HG03520 (cell line): ENCODE measurements at regions not wholly inside any gene's neighbourhood (a gene's known extent, or its start where the extent isn't known, plus 50 kb on each side); places are given as distances from the start of the nearest gene placed in this dataset.

Experiments
- ATAC-seq: cut with Tn5 transposase; IDR thresholded peaks from one replicate; pipeline ENCODE4 v1.9.1; 2021; ENCODE audit warnings: mild to moderate bottlenecking, moderate library complexity; ENCODE audit not compliant: unreplicated experiment

DNA sequence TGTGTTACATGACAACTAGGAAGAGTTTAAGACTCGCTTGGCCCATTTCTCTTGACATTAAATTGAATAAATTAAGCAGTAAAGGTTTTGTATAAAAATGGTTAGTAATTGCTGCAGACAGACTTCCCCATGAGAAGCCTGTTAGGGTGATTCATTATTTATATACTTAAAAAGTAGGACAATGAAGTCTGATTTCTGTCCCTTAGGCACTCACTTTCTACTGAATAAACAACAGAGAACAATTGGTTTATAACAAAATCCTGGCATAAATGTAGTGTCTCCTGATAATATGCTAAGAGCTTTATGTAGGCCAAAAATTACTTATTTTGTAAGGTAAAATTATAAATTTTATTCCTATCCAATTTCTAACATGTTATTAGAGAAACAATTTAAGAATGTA, 2138.5 kb upstream of the PCDH20 start:
- no peak for ATAC-seq

DNA sequence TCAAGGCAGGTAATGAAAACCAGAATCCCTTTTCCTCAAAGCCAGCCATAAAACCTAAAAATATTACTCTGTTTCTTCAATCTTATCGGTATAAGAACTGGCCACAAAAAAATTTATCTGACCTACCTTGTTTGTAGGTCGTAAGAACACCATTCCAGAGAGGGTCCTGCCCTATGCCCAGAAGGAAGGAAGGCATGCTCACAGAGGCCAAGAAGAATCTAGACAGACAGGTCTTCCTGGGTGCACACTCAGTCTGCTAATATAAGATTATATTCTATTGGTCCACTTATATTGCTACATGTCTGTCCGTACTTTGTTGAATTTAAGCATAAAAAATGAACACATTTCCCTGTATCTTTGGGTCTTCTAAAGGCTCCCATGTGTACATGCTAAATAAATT, 2136.1 kb upstream of the PCDH20 start:
- ATAC-seq, result no peak

DNA sequence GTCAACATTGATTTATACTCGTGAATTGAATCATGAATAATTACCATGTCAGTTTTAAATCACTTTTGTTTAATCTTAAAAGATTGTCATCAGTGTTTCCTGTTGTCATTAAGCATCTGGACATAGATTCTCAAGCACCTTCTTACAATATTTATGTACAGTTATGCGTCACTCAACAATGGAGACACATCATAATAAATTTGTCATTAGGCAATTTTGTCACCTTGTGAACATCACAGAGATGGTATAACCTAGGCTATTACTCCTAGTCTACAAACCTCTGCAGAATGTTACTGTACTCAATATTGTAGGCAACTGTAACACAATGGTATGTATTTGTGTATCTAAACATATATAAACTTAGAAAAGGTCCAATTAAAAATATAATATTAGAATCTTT, 2130.9 kb upstream of the PCDH20 start:
- no peak for ATAC-seq

DNA sequence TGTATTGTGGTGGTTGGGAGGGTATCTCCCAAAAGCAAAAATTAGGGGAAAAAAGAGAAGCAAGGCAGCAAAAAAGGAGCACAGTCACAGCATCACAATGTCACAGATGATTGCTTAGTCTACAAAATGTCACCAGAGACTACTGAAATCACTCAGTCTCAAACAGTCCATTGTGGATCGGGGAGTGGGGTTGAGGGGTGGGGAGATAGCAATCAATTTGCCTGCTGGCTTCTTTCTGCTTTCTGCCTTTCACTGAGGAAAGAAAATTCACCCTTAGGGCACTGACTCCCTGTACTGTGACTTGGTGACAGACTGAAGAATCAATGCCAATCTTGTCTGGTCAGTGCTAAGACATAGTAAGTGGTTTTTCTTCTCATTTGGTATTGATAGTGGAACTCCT, 2127.1 kb upstream of the PCDH20 start:
- no peak for ATAC-seq

DNA sequence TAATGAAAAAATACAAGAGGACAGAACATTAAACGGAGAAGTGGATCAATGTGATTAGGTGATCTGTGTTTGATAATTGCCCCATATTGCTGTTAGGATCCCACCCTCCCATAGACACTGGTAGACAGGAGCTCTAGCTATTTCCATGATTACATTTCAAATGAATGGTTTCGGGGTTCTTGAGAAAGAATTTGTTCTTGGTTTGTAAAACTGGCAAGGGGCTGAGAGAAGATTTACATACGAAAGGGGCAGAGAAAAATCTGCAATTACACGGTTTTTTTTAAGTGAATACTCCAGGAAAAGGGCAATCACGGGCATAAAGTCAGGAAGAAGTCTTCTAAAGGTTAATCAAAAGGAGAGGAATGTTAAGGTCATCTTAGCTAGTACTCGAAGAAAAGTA, 2125.7 kb upstream of the PCDH20 start:
- no peak for ATAC-seq

DNA sequence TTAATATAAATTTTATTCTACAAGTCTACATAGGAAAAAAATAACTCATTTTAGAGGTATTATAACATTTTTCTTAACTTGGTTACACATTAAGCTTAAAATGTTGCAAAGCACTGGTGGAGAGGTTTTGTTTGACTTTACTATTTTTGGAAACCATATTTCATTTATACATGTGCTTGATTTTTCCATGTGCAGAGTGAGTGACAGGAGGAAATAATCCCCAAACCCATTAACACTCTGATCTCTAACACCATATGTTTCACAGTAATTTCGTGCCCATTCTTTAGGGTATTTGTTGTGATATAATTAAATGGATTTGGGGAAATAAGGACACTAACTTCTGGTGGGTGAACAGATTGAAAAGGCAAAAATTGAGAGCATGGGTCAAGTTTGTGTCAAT, 2124.4 kb upstream of the PCDH20 start:
- ATAC-seq, result no peak

DNA sequence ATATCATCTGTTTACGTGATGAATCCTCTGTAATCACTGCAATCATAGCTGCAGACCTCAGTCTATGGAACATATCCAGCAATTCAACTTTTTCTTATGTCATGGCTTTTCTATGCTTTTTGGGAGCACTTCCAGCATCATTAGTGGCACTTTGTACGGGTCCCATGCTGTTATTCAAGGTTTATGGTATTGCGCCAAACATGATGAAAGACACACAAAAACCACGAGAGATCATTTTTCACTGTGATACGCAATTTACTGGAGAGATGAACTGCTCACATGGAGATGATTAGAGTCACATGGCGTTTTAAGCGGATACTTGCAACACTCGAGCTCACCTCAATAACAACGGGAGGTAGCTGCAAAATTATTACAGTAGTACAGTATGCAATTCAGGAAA, 2101.7 kb upstream of the PCDH20 start:
- ATAC-seq, result no peak

DNA sequence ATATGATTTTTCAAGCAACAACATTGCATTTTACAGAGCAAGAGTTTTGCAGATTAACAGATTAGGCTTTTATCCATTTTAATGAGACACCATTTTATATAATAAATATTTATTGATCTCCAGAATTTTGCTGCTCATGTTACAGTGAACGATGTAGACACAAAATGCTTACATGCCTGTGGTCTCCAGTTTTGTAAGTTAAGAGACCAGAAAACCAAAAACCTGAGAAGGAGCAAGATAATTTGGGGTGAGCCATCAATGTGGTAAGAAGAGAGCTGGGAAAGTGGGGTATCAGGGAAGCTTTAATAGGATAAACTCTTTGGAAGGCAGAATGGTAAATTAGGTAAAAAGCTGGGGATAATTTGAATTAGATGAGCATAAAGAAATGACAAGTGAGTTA, 2100.5 kb upstream of the PCDH20 start:
- no peak for ATAC-seq

DNA sequence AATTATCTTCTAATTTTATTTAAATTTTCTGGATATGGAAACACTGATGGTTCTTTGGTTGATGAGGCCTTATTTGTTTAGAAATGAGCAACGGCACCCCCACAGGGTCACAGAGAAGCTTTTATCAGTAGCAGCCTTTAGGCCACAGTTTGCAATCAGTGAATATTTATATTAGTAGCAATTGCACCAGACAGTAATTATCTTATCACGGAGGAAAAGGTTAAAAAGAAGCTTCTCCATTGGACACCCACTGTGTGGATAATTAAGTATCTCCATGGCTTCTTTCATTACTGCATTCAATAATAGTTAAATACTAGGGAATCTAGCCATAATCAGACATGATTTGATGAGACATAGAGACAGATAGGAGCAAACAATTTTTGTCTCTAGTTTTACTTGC, 2099.2 kb upstream of the PCDH20 start:
- ATAC-seq, result no peak

DNA sequence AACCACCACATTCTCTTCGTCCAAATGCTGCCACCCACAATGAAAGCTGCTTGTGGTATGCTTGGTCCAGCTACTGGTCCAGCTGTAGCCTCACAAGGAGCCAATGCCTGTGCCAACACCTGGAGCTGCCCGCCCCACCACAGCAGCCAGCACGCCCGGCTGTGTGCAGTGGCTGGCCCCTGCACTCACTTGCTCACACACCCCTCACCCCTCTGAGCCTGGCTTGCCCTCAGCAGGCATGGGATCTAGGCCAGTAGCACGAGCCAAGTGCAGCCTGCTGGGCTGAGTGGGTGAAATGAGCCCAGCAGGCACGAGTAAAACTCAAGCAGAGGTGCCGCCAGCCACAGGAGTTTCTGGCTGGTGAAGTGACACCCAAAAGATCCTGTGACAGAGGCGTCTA, 2096.4 kb upstream of the PCDH20 start:
- no peak for ATAC-seq

DNA sequence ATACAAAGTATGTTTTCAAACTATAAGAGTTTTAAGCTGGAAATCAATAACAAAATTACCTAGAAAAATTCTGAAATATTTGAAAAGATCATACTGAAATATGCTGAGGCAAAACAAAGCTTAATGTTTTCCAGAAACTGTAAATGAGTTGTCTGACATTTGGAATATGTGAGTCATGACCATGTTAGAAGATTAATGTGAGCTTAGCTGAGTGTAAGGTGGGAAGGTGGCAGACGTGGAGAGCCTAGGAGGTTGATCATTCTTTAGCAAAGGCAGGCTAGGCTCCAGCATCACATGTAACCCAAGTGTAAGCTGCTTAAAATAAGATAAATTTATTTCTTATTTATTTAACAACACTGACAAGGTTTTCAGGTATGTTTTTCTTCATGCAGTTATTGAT, 2086.1 kb upstream of the PCDH20 start:
- no peak for ATAC-seq

DNA sequence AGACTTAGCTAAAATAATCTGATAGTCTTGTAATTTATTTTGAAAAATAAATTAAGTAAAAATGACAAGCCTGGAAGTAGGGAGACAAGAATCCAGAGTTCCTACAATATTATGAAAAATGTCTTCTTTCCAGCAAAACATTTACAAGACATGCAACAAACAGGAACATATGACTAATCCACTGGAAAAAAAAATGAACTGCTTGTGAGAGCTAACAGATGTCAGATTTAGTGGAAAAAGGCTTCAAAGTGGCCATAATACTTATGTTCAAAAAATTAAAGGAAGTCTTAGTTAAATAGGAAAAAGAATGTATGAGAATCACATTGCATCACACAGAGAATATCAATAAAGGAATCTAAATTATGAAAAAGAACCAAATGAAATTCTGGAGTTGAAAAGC, 2082.0 kb upstream of the PCDH20 start:
- ATAC-seq, result no peak

DNA sequence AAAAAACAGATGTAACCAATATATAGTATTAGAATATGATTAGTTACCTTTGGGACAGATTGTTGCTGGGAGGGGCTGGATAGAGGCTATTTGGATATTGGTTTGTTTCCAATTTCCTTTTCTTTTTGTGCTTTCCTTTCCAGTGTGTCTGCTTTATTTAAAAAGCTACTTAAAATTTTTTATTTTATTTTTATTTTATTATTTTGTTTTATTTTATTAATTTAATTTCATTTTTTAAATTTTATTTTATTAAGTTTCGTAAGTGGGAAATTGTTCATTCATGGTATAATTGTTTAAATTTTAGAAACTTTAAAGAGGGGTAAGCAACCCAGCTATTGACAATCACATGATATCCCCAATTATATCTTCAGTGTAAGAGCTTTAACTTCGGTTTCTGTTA, 2077.0 kb upstream of the PCDH20 start:
- ATAC-seq, result no peak

DNA sequence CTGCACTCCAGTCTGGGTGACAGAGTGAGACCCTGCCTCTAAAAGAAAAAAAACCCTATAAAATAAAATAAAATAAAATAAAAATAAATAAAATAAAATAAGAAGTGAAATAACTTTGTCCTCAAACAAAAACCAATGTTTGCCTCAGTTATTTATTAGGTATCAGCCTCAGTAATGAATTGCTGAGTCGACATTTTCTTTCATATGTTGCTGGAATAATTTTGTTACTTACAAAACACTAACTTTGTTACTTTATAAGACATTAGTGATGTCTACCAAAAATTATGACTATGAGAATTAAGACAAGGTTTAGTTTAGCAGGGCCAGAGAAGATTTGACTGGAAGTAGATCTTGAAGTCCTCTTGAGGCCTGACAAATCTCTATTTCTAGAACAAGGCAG, 2074.5 kb upstream of the PCDH20 start:
- ATAC-seq, result no peak

DNA sequence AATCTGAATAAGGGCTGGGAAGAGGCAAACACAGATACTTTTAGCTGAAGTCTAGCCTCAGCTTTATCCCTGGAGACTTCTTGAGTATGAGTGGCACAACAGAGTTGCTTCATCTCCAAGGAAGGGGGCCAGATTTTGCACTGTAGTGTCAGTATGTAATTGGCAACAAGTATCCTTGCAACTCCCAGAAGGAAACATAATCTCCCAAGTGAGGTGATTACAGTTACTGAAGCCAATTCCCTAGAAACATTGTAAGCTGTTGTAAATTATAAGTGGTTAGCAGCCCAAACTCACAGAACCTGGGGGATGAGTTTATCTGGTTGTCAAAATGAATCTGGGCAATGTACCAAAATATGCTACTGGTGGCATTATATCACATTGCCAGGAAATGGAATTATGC, 2065.7 kb upstream of the PCDH20 start:
- ATAC-seq, result no peak

DNA sequence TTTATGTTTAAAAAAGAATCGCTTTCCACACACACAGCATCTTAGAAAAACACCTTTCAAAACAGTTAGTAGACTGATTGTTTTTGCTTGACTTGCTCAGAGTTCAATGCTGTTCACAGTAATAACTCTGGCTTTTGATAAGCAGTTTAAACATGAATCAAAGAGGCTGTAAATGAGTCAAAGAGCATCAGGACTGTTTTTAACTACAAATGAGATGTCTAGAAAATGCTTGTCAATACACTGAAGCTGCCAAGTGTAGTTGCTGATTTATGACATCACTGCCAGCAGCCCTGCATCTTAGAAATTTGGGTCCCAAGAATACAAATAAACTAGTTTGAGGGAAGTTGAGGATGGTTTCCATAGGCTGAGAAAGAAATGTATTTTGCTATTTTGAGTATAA, 2057.1 kb upstream of the PCDH20 start:
- ATAC-seq, result no peak

DNA sequence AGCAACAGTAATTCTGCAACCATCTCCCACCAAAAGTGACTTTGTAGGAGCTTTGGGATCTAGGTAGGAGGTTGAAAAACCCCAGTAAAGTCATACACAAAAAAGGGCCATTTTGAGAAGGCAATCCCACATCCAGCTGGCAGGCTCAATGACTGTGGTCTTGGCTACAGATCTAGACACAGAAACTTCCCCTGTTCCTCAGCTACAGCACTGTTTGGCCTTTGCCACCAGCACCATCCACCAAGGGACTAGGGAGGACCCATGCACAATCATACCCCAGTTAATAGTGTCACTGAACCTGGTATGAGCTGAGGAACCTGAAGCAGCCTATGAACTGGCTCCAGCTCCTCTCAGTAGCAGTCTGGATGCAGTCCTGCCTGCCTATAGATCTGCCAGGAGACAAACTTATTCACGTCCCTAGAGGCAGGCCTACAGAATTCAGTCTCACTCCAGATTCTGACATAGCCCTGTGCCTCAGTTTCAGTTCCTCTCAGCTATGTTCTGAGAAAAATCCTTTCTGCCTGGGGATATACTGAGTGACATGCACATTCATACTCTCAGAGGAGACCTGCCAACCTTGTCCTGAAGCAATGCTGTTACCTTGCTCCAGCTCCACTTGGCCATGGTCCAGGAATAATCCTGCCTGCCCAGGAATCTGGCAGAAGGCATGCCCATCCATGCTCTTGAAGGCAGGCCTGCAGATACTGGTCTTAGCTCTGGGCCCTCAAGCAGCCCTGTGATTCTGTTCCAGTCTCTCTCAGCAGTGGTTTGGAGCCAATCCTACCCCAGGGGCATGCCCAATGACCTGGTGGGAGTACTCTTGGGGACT, 2048.3 kb upstream of the PCDH20 start:
- ATAC-seq, result peak; percentile 48

DNA sequence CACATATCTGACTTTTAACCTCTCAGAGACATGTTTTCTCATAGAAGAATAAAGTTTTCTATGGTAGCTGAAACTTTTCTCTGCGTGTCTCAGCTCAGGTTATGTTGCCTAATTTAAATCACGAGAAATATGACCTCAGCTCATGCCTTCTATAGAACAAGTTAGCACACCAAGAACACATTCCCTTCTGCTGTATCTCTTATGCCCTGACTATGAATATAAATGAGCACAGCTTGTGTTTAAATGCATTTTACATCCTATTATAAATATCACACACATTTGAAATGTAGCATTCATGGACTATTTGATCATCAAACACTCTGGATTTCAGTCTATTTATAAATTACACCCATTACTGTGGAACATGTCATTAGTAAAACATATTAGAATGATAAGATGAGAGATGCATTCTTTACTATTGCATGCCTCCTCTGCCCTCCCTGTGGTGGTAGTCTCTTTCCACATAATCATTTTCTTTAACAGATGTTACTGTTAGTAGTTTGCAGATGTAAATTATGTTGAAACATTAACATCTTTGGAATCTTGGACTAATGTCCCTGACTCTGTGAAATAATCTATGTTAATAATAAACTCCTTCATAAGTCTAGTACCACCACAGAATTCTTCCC, 2044.9 kb upstream of the PCDH20 start:
- ATAC-seq, result no peak

DNA sequence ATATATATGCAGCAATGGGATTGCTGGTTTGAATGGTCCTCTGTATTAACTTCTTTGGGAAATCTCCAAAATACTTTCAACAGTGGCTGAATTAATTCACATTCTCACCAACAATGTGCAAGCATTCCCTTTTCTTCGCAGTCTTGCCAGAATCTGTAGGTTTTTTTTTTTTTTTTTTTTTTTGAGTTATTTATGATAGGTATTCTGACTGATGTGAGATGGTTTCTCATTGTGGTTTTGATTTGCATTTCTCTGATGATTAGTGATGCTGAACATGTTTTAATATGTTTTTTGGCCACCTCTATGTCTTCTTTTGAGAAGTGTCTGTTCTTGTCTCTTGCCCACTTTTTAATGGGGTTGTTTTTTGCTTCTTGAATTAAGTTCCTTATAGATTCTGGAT, 2041.5 kb upstream of the PCDH20 start:
- no peak for ATAC-seq

DNA sequence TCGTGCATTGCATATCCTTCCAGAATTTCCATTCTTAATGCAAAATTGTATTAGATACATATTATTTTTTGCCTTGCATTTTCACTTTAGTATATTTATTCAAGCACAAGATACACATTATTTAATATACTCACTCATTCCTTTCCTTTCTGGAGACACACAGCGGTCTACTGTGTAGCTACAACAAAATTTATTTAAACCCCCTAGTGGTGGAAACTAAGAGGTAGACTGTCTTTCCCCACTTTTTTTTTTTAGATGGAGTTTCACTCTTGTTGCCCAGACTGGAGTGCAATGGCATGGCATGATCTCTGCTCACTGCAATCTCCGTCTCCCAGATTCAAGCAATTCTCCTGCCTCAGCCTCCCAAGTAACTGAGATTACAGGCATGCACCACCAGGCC, 2040.3 kb upstream of the PCDH20 start:
- no peak for ATAC-seq

DNA sequence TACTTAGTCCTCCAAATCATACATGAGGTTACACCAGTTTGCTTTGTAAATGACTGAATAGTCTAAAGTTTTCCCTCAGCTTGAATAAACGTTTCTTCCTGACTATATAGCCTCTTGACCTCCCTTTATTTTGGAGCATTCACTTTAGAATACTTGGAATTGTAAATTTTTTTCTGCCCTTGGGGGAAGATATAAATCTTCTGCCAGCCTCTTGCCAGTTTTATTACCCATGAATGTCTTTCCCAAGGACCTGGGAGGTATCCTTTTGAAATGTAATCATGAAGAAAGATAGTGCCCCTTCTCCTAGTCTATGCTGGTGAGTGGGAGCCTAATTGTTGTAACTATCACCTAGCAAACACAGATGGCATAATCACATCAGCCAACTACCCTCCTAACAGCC, 2033.9 kb upstream of the PCDH20 start:
- no peak for ATAC-seq

DNA sequence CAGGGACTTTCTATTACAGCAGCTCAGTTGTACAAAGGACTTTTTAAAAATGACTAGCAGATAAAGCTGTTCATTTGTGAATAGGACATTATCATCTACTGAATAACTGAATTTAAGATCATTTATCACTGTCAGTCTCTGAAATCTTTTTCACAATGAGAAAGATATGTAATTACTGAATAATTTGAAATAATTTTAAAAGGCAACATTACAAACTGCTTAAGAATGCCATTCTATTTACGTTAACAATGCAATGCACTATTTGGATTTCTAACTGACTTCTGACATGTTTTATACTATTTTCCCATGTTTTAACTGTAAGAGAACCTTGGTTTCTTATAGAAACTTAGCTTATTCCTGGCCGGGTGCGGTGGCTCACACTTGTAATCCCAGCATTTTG, 2033.0 kb upstream of the PCDH20 start:
- no peak for ATAC-seq

DNA sequence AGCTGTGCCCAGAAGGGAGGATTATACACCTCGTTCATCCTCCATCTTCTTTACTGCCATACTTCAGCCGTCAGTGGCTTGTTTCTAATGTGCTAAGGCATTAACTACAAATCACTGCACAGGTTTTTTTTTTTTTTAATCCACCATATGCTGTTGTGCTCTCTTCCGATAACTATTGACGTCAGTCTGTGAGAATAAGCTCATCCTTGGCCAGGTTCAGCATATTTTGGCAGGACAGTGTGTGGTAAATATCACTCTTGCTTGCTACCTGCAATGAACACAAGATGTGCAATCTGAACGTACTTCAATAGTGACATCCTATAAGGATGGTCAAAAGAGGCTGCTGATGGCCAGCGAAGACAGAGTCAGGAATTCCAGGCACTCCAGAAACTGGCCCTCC, 2030.7 kb upstream of the PCDH20 start:
- no peak for ATAC-seq
